Upper lobe of left lung (tissue), 4 donors: ENCODE measurements at regions not wholly inside any gene's neighbourhood (a gene's known extent, or its start where the extent isn't known, plus 50 kb on each side); places are given as distances from the start of the nearest gene placed in this dataset.

Experiments used
- POLR2AphosphoS5 ChIP-seq, 2 donors: sonication (generic); formaldehyde crosslinking; IDR thresholded peaks; one replicate each; pipeline ENCODE4 v1.5.1; 2017; ENCODE audit warnings: antibody characterized with exemption in 2 of 2
- TF ChIP-seq, protein P1 (sequence below), 6 experiments: fragments of 450-650 bp in 4 of 6; fragments of 200-600 bp in 2 of 6; sonication (generic) in 2 of 6; IDR thresholded peaks; one replicate each; pipeline ENCODE4 v1.5.1; 2016 to 2019; ENCODE audit warnings: antibody characterized with exemption in 6 of 6

- TF ChIP-seq, protein P1, sequence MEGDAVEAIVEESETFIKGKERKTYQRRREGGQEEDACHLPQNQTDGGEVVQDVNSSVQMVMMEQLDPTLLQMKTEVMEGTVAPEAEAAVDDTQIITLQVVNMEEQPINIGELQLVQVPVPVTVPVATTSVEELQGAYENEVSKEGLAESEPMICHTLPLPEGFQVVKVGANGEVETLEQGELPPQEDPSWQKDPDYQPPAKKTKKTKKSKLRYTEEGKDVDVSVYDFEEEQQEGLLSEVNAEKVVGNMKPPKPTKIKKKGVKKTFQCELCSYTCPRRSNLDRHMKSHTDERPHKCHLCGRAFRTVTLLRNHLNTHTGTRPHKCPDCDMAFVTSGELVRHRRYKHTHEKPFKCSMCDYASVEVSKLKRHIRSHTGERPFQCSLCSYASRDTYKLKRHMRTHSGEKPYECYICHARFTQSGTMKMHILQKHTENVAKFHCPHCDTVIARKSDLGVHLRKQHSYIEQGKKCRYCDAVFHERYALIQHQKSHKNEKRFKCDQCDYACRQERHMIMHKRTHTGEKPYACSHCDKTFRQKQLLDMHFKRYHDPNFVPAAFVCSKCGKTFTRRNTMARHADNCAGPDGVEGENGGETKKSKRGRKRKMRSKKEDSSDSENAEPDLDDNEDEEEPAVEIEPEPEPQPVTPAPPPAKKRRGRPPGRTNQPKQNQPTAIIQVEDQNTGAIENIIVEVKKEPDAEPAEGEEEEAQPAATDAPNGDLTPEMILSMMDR (IDR thresholded peaks at IDR 0.05), result no peak
- no peak for TF ChIP-seq POLR2AphosphoS5 (IDR thresholded peaks at IDR 0.05)
These were observed 571.2 kb downstream of the TBC1D22A start for GRCh38 chr22:47333625-47334024.
